Astrocyte of the cerebellum (primary cell): ENCODE measurements at regions not wholly inside any gene's neighbourhood (a gene's known extent, or its start where the extent isn't known, plus 50 kb on each side); places are given as distances from the start of the nearest gene placed in this dataset.

Source experiments
- DNase-seq: peaks from one replicate; pipeline ENCODE4 v3.0.0-alpha.2; 2011; ENCODE audit warnings: low read depth
- H3K4me3 ChIP-seq: 2 replicates; pipeline ENCODE4 v1.5.1; 2011; ENCODE audit warnings: mild to moderate bottlenecking, low read depth, low read length, moderate library complexity
- in situ Hi-C: cut with HindIII; loops from 2 replicates; pipeline ENCODE4 v1.10.0; 2017; ENCODE audit warnings: low sequenced_read_pairs
- TF ChIP-seq, protein P1 (sequence below): IDR thresholded peaks from 2 replicates; pipeline ENCODE4 v1.5.1; 2012; ENCODE audit warnings: low read length, low read depth, moderate library complexity, mild to moderate bottlenecking; ENCODE audit errors: missing control alignments

- in situ Hi-C loops, result no loop called here
- TF ChIP-seq, protein P1, sequence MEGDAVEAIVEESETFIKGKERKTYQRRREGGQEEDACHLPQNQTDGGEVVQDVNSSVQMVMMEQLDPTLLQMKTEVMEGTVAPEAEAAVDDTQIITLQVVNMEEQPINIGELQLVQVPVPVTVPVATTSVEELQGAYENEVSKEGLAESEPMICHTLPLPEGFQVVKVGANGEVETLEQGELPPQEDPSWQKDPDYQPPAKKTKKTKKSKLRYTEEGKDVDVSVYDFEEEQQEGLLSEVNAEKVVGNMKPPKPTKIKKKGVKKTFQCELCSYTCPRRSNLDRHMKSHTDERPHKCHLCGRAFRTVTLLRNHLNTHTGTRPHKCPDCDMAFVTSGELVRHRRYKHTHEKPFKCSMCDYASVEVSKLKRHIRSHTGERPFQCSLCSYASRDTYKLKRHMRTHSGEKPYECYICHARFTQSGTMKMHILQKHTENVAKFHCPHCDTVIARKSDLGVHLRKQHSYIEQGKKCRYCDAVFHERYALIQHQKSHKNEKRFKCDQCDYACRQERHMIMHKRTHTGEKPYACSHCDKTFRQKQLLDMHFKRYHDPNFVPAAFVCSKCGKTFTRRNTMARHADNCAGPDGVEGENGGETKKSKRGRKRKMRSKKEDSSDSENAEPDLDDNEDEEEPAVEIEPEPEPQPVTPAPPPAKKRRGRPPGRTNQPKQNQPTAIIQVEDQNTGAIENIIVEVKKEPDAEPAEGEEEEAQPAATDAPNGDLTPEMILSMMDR, result no peak
- no peak for DNase-seq
- H3K4me3 ChIP-seq, result no peak overlapping the region
Observed at GRCh38 chr6:91127752-91128151, 540.9 kb upstream of the MAP3K7 start.

GRCh38 chr6:91126876-91127275, 540.0 kb upstream of the MAP3K7 start:
- TF ChIP-seq, protein P1, result no peak
- in situ Hi-C loops, result no loop called here
- H3K4me3 ChIP-seq, result no peak overlapping the region
- DNase-seq, result no peak

DNA sequence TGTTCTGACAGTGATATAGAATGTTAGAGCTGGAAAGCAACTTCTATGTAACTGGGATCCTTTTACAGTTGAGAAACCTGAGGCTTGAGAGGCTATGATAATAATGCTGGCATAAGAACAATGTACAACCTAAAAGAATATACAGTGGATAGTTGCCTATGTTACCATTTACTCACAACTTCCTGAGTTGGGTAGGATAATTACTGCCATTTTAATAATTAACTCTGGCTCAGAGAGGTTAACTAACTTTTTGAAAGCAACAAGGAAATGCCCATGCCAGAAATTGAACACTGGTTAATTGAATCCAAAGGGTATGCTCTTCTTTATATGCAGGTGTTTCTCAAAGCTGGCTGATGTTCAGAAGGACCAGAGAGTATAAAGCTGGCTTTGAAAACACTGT, 530.7 kb upstream of the MAP3K7 start:
- no peak for DNase-seq
- TF ChIP-seq, protein P1, result no peak
- H3K4me3 ChIP-seq, result no peak overlapping the region
- in situ Hi-C loops, result no loop called here

DNA sequence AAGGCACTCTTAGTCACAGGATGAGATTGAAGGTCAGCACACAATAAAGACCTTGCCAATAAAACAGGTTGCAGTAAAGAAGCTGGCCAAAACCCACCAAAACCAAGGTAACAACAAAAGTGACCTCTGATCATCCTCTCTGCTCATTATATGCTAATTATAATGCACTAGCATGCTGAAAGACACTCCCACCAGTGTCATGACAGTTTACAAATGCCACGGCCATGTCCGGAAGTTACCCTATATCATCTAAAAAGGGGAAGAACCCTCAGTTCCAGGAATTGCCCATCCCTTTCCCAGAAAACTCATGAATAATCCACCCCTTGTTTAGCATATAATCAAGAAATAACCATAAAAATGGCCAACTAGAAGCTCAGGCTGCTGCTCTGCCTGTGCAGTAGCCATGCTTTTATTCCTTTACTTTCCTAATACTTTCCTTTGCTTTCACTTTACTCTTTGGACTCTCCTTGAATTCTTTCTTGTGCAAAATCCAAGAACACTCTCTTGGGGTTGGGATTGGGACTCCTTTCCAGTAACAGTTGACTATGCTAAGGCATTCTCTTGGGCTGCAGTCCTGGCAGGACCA, 527.3 kb upstream of the MAP3K7 start:
- no peak for DNase-seq
- TF ChIP-seq, protein P1, result no peak
- in situ Hi-C loops, result no loop called here
- H3K4me3 ChIP-seq, result no peak overlapping the region

DNA sequence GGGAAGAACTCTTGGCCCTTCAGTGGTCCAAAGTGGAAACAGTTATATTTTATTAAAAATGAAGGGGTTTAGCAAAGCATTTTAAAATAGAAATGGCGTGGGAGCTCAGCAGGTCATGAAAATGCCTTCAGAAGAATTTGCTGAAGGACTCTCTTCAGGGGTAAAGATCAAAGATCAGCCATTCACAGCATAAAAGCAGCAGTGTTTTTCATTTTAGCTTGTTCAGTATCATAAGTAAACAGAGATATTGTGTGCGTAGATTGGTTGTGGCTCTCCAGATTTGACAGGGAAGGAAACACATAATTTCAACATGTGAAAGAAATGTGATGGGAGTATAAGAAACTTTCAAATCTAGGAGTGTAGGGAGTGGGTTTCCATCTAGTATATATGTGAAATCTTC, 519.2 kb upstream of the MAP3K7 start:
- TF ChIP-seq, protein P1, result no peak
- in situ Hi-C loops, result no loop called here
- H3K4me3 ChIP-seq, result no peak overlapping the region
- DNase-seq, result no peak

GRCh38 chr6:91105532-91105931, 518.7 kb upstream of the MAP3K7 start:
- H3K4me3 ChIP-seq, result no peak overlapping the region
- DNase-seq, result no peak
- TF ChIP-seq, protein P1, result no peak
- in situ Hi-C loops, result no loop called here
